ENCODE measurements at regions not wholly inside any gene's neighbourhood (a gene's known extent, or its start where the extent isn't known, plus 50 kb on each side); places are given as distances from the start of the nearest gene placed in this dataset.

- TF ChIP-seq CTCF (IDR thresholded peaks at IDR 0.05; ENCODE audit: insufficient read depth, low read length, poor library complexity, severe bottlenecking) (no peak), EZH2phosphoT487 (conservative IDR thresholded peaks at IDR 0.05; ENCODE audit: low read length) (no peak)
Observed at GRCh38 chr6:170024940-170025339, 265.9 kb downstream of the DLL1 start.

Data from SU-DHL-6 (cell line).